IPS-NIHi7 (cell line): ENCODE measurements at regions not wholly inside any gene's neighbourhood (a gene's known extent, or its start where the extent isn't known, plus 50 kb on each side); places are given as distances from the start of the nearest gene placed in this dataset.

Experiments
- DNase-seq: peaks from one replicate; pipeline ENCODE4 v3.0.0; 2012; ENCODE audit warnings: mixed read lengths; ENCODE audit errors: extremely low spot score

DNA sequence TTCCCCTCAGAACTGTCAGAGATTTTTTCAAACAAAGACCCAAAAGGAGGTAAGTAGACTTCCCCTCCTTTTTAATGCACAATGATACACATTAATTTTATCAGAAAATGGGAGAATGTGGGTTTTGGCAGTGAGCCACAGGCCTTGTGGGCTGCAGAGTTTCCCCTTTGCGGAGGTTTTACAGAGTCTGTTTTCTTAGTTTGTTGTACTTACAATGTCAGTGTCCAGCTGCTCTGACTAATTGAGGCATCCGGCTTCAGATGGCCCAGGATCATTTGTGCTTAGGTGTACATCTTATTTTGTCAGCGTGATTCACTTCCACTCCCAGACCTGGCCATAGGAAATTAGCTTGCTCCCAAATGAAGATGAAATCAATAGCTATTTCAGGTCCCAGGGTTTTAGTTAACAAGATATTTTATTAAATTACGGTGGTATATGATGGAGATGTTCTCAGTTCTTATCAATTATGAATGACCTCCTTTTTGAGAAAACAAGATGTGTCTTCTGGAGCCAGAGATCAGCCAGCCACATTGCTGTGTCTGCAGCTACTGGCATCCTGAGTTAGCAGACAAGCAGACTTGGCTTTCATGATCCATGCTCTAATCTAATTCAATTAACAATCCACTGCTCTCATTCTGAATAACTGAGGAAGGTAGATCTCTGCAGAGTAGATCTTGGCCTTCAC is 1086.6 kb upstream of the SORCS1 start:
- no peak for DNase-seq

DNA sequence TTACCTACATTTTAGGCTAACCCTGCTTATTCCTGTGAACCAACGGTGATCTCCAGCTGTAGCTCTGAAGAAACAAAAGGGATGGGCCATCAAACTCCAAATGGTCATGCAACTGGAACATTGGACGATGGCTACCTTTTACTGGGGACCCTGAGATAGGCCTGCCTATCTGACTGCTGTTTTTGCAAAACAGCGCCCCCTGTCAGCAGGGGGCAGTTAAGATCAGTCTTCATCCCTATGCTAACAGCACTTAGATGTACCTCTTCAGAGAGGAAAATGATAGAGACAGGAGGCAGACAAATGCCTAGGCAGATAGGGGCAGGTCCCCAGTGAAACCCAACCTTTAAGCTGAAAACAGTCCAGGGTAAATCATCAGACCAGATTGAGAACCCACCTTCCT is 1085.4 kb upstream of the SORCS1 start:
- DNase-seq = peak; percentile 14

DNA sequence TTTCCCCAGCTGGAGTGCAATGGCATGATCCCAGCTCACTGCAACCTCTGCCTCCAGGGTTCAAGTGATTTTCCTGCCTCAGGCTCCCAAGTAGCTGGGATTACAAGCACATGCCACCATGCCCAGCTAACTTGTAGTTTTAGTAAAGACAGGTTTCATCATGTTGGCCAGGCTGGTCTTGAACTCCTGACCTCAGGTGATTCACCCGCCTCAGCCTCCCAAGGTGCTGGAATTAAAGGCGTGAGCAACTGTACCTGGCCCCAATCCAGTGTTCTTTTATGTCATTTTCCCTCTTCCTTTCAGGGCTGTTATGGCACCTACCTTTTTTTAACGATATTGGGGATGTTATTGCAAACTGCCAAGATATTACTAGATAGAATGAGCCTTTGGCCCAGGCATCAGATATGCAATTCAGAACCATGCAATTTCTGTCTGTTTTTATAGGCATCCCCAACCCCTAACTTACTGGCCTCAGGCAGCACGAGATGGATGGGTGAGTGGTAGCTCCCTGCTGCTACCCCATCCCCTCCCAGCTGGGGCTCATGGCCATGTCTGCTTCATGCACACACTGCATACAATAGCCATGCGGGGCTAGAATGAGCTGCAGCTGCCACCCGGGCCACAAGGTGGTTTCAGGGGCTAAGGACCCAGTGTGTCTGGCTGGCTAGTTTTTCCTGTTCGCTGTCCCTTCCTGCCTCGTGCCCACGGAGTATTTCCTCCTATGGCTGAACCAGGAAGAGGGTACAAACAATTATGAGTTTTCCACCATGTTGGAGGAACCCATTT is 1080.1 kb upstream of the SORCS1 start:
- no peak for DNase-seq

DNA sequence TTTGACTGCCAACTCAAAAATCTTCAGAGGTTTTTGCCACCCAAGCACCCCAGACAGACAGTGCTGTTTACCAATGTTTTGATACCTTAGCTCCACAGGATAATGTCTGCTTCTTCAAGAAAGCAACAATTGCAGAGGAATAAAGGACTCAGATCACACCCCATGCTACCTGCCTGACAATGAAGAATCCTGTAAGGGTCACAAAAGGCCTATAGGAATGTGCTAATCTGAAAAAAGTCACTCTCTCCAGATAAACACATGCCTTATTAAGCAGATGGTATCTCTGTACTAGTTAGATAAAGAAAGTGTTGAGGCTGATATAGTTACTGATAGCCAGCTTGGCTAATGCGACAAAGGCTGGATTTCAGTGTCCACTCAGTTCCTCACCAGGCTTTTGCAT is 1076.7 kb upstream of the SORCS1 start:
- no peak for DNase-seq

DNA sequence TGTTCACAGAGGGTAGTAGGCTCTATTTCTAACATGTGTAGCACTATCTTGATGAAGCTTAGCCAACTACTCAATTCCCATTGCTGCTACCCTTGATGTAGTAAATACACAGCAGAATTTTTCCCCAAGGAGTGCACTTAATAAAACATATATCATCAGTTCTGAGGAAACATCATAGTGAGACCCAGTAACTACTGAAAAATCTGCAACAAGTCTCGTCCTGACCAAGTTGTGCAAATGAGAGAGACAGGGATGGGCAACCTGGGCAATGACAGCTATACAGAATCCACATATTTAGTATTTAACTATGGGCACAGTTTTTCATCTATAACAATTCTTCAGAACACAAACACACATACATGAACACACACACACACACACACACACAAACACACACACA is 1073.8 kb upstream of the SORCS1 start:
- DNase-seq = no peak

DNA sequence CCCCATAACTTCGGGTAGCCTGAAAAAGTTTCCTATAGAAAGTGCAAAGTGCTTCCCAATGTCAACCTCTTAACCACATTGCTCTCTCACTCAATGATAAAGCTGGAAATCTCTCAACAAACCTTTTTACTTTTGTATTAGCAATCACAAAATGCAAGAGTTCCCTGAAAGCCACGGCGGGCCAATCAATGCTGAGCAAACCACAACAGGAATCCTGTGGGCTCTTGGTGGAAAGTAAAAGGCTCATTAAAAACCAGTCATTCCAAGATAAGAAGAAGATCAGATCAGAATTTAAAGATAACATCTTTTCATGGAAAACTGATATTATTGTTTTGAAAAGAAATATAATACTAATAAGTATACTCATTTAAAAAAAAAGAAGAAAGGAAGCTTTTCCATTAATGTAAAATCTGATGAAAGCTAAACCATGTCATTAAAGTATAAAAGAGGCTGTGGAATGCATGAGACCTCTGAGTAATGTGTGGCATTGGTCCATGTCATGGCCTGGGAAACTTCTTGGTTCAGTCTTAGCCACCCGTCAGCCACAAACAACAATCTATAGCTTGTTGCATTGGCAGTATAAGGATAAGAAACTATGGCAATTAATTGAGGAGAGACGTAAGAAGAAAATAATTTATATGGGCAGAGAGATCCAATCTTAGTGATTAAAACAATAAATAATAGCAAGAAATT is 1066.1 kb upstream of the SORCS1 start:
- no peak for DNase-seq

DNA sequence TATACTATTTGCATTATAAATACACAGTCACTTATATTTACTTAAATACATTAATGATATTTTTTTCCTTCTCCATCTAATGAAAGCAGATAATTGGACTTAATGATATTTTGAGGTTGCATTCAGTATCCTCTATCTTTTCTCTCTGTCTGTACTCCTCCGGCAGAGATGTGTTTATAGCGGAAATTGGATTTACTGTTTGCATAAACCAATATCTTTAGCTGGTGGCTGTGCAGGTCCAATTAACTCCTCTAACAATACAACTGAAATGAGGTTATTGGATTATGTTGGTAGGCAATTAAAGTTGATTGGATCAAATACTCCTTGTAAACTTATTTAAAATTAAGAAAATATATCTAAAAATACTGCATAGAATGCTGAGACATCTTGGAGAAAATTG is 1044.2 kb upstream of the SORCS1 start:
- DNase-seq = no peak

DNA sequence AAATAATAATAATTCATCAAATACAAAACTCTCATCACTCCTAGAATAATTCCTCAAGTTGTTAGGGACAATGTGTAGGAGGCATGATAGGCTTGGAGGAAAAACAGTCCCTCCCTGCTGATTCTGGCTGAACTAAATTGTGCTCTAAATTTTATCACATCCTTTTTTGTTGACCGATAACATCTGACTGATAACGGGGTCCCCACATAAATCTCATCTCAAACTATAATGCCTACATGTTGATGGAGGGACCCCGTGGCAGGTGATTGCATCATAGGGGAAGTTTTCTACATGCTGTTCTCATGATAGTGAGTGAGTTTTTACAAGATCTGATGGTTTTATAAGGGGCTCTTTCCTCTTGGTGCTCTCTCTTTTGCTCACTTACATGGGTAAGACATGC is 1043.5 kb upstream of the SORCS1 start:
- no peak for DNase-seq

DNA sequence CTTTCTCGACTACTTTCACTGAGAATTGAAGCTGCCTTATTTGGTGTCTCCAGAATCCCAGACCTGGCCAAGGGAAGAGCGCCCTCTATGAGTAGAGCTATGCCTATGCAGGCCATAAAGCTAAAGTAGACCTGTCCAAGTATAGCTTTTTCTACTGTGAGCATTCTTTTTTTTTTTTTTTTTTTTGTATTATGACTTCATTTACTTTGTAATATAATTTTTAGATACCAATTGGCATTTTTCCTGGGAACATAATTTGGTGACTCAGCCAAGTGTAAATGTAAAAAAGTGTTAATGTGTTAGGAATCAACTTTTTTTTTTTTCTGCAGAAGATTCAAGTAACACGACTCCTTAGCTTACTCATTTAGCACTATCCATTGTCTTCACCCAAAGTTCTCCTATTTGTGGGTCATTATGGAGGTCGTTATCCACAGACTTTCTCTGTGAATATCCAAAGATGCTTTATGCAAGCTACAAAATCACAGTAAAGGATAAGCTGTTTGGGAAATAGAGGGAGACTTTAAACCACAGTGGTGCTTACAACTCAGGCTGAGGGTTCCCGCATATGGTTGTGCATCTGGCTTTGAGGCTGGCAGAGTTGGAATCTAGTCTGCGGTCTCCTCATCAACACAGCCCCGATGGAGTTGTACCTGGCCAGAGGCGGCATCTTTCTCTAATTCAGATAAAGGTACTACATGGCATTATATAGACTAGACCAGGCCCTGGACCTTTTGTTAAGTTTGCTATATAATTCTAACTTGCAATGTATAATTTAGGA is 1040.2 kb upstream of the SORCS1 start:
- DNase-seq = peak; percentile 72

DNA sequence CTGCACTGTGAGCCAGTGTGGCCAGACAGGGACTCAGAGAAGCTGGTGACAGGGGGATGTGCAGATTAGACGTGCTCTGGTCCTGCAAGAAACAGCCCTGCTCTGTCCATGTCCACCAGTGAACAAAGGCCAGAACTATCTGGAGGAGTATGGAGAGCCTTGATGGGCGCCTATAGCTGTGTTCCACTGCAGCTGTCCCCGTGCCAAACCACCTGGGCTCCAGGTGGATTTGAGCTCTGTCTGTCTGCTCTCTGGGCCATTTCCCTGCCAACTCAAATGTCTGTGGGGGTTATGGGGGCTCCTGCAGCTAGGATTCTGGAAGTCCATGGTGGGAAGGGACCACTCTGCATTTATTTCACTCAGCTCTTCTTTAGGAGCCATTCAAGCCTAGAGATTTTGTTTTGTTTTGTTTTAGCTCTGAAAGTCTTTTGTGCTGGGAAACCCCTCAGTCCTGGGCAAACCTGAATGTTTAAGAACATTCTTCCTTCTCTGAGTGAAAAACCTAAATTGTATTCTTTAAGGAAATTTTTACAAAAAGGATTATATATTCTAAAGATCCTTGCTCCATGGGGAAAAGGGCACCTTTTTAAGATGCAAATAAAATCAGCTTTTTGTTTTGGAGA is 1039.5 kb upstream of the SORCS1 start:
- no peak for DNase-seq

DNA sequence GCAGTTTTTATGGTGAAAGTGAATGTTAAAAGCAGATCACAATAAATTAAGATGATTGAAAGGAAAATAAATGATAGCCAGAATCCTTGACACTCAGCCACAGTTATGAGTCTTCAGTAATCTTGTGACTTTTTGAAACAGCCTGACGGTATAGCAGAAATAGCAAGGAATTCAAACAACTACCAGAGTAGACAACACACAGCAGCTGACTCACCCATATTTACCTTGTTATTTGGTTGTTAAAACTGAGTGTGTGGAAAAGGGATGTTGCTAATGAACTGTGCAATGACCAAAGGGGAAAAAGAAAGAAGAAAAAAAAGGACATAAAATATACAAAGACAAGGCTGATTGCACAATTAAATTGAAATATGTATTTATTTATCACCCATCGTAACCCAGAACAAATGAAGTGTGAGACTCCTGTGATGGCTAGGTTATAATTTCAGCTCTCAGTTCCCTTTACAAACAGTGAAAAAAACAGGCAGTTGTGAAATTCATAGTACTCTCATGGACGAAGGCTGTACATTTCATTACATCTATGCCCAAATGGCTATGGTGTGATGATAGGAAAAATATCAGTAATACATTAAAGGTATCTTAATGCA is 1023.0 kb upstream of the SORCS1 start:
- no peak for DNase-seq

DNA sequence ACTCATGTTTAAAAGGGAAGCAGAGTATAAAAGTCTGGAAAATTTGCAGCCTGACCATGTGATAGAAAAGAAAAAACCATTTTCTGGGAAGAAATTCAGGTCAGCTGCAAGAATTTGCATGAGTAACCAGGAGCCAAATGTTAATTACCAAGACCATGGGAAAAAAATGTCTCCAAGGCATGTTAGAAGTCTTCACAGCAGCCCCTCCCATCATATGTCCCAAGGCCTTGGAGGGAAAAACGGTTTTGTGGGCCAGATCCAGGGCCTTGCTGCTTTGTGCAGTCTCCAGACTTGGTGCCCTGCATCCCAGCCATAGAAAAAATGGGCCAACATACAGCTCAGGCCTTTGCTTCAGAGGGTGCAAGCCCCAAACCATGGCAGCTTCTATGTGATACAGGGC is 1019.6 kb upstream of the SORCS1 start:
- DNase-seq = no peak

DNA sequence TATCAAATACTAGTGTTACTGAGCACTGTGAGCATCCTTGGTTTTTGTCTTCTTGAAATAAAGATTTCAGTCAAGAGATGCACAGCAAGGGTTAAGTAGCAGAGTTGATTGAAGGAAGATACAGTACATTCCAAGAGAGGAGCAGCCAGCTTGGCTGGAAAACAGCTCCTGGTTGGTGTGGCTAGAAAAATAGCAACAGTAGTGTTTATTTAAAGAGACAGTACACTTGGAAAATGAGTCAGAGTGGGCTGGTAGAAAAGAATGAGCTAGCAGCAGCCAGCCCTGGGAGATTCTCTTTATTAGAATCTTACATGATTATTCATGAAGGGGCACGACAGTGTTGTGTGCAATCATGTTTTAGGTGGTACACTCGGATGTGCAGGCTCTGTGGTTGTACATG is 1016.4 kb upstream of the SORCS1 start:
- DNase-seq = peak; percentile 11

DNA sequence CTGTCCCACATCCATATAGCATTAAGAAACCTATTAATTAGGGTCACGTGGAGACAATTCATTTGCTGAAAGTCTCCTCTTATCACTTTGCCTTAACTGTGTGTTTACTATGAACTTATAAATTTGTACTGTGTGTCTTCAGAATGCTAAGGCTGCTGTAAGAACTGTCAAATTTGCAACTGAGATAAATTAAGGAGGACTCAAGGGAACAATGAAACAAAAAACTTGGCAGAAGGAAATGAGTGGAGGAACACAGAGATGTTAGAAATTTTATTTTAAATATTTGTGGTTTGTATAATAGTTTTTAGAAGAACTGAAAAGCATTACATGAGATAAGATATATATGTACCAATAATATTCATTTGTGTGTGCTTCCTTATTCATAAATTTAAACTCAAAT is 1005.3 kb upstream of the SORCS1 start:
- no peak for DNase-seq

DNA sequence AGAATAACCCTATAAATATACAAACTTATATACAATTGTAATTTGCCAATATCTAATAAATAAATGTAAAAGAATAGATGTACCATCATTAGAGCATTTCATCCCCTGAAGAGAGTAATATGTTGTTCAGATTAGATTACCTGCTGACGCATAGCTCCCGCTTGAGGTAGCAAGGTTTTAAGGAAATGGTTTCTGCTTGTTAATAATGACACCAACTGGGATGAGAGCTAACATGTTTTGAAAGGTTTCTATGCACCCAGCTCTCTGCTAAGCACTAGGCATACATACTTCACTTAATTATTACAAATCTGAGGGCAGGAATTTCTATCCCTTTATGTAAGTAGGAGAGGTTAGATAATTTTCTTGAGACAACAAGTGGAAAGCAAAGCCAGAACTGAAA is 1003.3 kb upstream of the SORCS1 start:
- no peak for DNase-seq

DNA sequence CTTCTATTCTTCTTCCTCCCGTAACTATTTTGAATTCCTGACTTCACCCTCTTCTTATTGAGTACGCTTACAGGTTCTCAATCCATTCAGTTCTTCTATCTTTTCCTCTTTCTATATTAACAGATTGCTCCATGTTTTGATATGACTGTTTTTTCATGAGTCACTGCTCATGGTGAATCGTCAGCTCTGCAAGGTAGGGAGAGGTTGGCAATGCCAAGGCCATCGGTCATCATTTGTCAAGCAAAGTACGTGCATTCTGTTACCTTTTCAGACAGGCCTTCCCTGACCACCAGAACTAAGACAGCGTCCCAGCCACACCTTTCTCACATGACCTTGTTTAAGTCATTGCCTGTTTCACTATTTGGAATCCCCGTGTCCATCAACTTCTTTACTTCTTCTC is 1001.9 kb upstream of the SORCS1 start:
- no peak for DNase-seq

DNA sequence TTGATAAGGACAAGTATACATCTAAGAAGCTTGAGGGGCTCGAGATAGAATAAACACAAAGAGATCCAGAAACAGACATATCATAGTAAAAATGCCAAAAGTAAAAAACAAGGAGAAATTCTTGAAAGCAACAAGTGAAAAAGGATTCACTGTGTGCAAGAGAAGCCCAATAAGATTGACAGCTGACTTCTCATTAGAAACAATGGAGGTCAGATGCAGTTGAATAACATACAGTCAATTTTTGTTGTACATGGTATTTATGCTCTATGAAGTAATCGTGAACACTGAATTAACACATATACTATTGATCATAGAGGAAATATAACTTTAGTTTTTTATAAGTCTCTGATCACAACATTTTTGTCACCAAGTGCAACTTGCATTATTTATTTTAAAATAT is 982.8 kb upstream of the SORCS1 start:
- no peak for DNase-seq

DNA sequence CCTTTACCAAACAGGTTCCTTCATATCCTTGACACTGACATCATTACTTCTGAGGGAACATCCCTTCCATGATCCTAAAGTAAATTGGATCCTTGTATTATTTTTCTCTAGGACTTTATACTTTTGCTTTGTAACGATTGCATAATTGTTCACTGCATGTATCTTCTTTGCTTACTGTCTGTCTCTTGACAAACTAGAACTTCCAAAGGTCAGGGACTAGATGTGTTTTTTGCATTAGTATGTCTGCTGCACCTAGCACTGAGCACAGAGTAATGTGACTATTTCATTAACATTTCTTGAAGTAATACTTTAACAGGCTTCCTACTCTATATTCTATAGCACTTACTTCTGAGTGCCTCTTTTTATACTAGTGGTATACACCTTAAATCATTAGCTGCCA is 976.6 kb upstream of the SORCS1 start:
- no peak for DNase-seq

DNA sequence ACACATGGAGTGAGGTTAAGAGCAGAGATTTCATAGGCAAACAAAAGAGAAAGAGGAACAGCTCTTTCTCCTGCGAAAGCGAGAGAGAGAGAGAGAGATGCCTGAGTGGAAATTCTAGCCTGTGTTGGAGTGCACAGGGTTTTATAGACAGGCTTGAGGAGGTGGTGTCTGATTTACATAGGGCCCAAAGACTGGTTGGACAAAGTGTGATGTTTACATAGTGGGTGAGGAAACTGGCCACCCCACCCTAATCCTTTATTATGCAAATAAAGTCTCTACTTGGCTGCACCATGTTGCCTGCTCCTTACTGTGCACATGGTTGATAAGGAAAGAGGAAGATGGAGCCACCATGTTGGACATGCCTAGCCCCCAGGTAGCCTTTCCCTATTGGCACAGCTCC is 967.8 kb upstream of the SORCS1 start:
- no peak for DNase-seq

DNA sequence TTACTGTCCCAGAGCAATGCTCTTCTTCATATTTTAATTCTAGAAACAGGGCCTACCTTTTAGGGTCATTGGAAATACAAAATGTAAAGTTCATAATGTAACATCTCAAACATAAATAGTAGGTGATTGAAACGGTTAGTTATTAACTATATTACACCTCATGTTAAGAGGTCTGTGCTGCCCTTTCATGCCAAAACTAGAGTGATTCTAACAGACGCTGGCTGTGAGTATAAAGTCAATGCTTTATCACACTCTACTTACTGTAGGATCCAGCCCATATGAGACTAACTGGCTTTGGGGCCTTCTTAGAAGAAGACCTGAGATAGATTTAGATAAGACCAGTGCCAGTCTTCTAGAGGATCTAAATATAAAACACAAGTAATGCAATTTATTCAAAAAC is 966.1 kb upstream of the SORCS1 start:
- DNase-seq = no peak

DNA sequence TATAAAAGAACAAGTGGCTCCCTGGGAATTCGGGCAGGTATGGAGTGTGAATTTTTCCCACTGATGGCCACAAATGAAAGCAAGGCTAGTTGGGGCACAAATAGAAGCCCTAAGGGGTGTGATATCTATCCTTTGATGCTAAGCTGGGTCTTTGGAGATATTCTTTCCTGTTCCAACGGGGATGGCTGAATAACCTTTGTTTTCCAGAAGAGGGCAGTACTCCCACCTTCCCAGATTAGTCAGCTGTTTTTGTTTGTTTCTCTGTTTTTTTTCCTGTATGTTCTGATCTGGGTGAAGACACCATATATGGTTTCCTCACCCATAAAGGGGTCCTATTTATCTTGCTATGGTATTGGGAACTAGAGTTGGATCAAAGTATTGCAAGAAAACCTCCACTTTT is 947.7 kb upstream of the SORCS1 start:
- peak; percentile 60 for DNase-seq
